Thymus (tissue), 11 donors: ENCODE measurements at regions not wholly inside any gene's neighbourhood (a gene's known extent, or its start where the extent isn't known, plus 50 kb on each side); places are given as distances from the start of the nearest gene placed in this dataset.

Source experiments
- DNase-seq, 9 donors: peaks; one replicate each; pipeline ENCODE4 v3.0.0-alpha.2; 2013; ENCODE audit warnings: low spot score in 9 of 9, low read depth in 6 of 9, missing footprints in 1 of 9
- H3K27ac ChIP-seq, 2 donors: one replicate each; pipeline ENCODE4 v1.5.1; 2013; ENCODE audit warnings: control low read depth in 1 of 2, low read depth in 1 of 2, low read length in 1 of 2, mild to moderate bottlenecking in 1 of 2, moderate library complexity in 1 of 2
- H3K27me3 ChIP-seq, 2 donors: one replicate each; pipeline ENCODE4 v1.5.1; 2013; ENCODE audit warnings: low read length in 1 of 2; ENCODE audit not compliant: control insufficient read depth in 2 of 2, insufficient read depth in 1 of 2
- H3K36me3 ChIP-seq, 2 donors: one replicate each; pipeline ENCODE4 v1.5.1; 2013; ENCODE audit warnings: low read length in 1 of 2, mild to moderate bottlenecking in 1 of 2, moderate library complexity in 1 of 2; ENCODE audit not compliant: control insufficient read depth in 2 of 2, insufficient read depth in 2 of 2
- H3K4me1 ChIP-seq, 2 donors: one replicate each; pipeline ENCODE4 v1.5.1; 2013; ENCODE audit warnings: low read length in 2 of 2; ENCODE audit not compliant: control insufficient read depth in 2 of 2, insufficient read depth in 2 of 2
- H3K4me3 ChIP-seq, 2 donors: one replicate each; pipeline ENCODE4 v1.5.1; 2013; ENCODE audit warnings: low read length in 2 of 2, control low read depth in 1 of 2, mild to moderate bottlenecking in 1 of 2
- H3K9me3 ChIP-seq, 2 donors: one replicate each; pipeline ENCODE4 v1.5.1; 2013; ENCODE audit warnings: low read length in 1 of 2, mild to moderate bottlenecking in 1 of 2; ENCODE audit not compliant: control insufficient read depth in 2 of 2, insufficient read depth in 1 of 2
- WGBS: extraction: QIAGEN DNeasy Blood & Tissue Kit; methylation state at CpG from one replicate; pipeline ENCODE4 v1.1.7; 2013; 5-methylcytosine and 5-hydroxymethylcytosine counted together
- donor health status: healthy.

DNA sequence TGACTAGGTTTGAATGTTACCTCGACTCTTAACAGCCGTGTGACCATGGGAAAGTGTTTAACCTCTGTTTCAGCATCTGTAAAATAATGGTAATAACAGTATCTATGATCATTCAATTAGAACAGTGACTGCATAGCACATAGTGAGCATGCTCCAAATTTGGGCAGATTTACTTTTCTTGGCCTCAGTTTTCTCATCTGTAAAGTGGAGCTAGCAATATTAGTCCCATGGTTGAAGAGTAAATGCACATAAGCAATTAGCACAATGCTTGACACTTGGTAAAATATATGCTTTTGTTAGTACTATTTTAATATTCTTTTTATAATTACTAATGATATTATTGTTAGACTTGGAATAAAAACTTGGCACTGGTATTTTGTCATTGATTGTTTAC lies 66.4 kb upstream of the TANC1 start:
- Histone ChIP-seq H3K4me1 (peaks cover 0 to 3% of the 10 kb centered on the region in 2 donors), H3K36me3 (no peaks in the 10 kb centered on the region)
- no peak for DNase-seq

DNA sequence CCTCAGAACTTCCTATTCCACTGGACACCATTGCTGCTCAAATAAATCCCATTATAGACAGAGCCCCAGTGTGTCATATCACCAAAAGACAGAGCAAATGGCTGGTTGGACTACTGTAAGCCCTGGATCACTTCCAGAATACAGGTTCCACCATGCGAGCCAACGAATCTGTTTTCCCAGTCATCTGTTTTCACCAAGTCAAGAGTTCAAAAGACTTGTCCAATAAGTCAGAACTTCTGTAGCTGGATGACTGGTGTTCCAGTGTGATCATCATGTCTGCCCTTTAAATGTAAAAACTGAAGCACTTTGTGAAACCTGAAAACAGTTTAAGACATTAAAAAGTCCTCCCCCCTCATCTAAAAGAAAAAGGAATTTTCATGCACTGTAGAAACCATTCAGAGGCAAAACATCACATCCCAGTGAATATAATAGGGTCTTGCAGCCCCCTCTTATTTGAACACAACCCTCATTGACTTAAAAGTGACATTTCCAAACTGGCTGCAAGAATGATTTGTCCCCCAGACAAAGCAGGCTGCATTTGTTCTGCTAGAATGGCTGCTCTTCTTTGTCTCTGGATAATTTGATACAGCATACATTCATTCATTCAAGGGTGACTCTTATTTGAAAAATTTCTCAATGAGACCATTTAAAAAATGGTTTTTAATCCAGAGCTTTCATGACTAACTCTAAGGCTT lies 64.6 kb upstream of the TANC1 start:
- DNase-seq, result no peak
- peaks cover 0 to 3% of the 10 kb centered on the region in 2 donors for H3K4me1 ChIP-seq
- 97% methylated on average over 2 of the region's 2 CpGs for WGBS
- H3K27ac ChIP-seq, result no peak overlapping the region
- H3K36me3 ChIP-seq, result no peaks in the 10 kb centered on the region
- H3K9me3 ChIP-seq, result no peaks in the 10 kb centered on the region
- no peaks in the 10 kb centered on the region for H3K27me3 ChIP-seq
- no peak overlapping the region for H3K4me3 ChIP-seq

More for the DNA sequence above, 66.4 kb upstream of the TANC1 start:
- no peaks in the 10 kb centered on the region for H3K9me3 ChIP-seq
- H3K27ac ChIP-seq, result no peak overlapping the region
- WGBS, result 98% methylated on average over 2 of the region's 2 CpGs
- H3K4me3 ChIP-seq, result no peak overlapping the region
- no peaks in the 10 kb centered on the region for H3K27me3 ChIP-seq

DNA sequence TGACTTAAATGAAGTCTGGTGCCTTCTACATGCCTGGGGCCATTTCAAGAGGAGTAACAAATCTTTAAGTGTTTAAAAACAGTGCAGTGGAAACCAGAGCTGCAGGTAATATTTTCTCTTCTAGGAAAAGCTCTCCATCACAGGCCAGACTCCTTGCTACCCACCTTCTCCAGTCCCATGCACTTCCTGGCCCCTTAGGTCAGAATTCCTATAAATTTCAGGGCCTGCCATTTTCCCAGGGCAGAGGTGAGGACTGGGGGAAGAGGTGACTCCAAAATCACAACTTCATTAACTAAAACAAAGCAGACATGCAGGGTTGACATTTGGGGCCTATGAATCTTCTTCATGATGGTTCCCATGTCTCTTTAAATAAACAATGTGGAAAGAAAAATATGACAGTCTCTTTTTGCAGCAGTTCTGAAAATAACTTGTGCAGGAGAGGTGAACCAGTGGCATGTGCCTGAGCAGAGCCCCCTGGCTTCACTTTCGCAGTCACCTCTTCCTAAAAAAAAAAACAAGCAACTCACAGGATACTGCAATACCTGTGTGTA lies 63.7 kb upstream of the TANC1 start:
- no peak for DNase-seq
- H3K9me3 ChIP-seq, result no peaks in the 10 kb centered on the region
- no peak overlapping the region for H3K4me3 ChIP-seq
- no peaks in the 10 kb centered on the region for H3K27me3 ChIP-seq
- H3K27ac ChIP-seq, result no peak overlapping the region
- peaks cover 0 to 3% of the 10 kb centered on the region in 2 donors for H3K4me1 ChIP-seq
- WGBS, result 95% methylated on average over 1 of the region's 1 CpG
- H3K36me3 ChIP-seq, result no peaks in the 10 kb centered on the region

DNA sequence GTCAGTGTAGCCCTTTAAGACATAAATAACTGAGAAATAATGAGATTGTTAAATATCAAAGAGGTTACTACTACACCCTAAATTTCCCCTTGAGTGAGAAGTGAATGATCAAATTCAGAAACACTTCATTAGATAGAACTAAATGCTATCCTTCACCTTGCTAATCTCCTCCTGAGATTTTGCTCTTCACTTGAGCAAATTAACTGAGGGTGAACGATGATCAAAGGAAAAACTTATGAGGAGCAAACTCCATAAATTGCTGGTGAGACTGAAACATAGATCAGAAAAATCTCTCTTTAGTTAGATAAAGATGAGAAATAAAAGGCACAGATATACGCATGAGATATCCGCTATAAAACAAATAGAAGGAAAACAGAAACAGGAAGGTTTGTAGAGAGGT lies 63.1 kb upstream of the TANC1 start:
- H3K27ac ChIP-seq, result no peak overlapping the region
- H3K9me3 ChIP-seq, result no peaks in the 10 kb centered on the region
- H3K27me3 ChIP-seq, result no peaks in the 10 kb centered on the region
- DNase-seq, result no peak
- WGBS, result 98% methylated on average over 3 of the region's 3 CpGs
- no peaks in the 10 kb centered on the region for H3K36me3 ChIP-seq
- peaks cover 0 to 3% of the 10 kb centered on the region in 2 donors for H3K4me1 ChIP-seq
- no peak overlapping the region for H3K4me3 ChIP-seq

DNA sequence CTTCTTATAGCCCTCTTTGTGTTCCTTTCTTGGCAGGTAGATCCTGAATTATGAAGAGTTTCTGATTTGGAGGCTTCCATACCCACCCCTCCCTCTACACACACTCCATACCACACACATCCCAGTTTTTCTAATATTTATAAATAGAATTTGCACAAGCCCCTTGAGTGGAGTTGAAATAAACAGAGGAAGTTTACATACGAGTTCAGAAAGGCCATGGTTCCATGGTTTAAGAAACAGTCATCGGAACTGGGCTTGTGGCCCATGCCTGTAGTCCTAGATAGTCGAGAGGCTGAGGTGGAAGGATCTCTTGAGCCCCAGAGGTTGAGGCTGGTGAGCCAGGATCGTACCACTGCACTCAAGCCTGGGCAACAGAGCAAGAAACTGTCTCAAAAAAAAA lies 62.7 kb upstream of the TANC1 start:
- WGBS, result 95% methylated on average over 4 of the region's 4 CpGs
- Histone ChIP-seq H3K9me3 (no peaks in the 10 kb centered on the region), H3K4me3 (no peak overlapping the region), H3K27me3 (no peaks in the 10 kb centered on the region), H3K27ac (no peak overlapping the region), H3K4me1 (peaks cover 0 to 3% of the 10 kb centered on the region in 2 donors), H3K36me3 (no peaks in the 10 kb centered on the region)
- DNase-seq, result no peak

DNA sequence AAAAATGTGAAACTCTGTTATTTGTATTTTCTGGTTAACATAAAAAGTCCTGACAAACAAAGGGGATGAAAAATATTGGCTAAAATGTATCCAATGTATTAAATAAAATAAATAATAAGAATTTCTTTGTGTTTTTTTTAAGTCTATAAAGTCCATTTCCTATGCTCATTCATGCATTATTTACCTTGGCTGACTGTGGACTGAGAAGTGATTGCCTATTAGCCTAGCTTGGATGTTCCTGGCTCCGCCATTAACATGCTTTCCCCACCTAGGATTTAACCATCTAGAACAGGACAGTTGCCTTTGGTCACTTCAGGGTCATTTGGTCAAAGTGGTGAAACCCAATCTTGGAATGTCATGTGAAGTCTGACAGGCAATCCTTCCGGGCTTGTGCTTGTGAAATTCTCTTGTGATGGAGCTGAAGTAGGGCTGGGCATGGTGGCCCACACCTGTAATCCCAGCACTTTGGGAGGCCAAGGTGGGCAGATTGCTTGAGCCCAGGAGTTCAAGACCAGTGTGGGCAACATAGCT lies 60.4 kb upstream of the TANC1 start:
- Histone ChIP-seq H3K36me3 (no peaks in the 10 kb centered on the region), H3K27me3 (no peaks in the 10 kb centered on the region), H3K27ac (no peak overlapping the region), H3K4me1 (peaks cover 0 to 3% of the 10 kb centered on the region in 2 donors), H3K9me3 (no peaks in the 10 kb centered on the region), H3K4me3 (no peak overlapping the region)
- DNase-seq, result no peak
- WGBS, result 96% methylated on average over 2 of the region's 2 CpGs

DNA sequence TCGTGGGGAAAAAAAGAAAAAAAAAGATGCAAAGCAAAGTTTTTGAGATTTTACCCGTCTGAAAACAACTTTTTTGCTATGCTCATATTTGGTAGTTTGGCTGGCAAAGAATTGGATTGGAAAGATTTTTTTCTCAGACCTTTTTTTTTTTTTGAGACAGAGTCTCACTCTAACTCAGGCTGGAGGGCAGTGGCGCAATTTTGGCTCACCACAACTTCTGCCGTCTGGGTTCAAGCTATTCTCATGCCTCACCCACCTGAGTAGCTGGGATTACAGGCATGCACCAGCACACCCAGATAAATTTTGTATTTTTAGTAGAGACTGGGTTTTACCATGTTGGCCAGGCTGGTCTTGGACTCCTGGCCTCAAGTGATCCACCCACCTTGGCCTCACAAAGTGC lies 56.3 kb upstream of the TANC1 start:
- Histone ChIP-seq H3K4me3 (no peak overlapping the region), H3K36me3 (no peaks in the 10 kb centered on the region), H3K9me3 (no peaks in the 10 kb centered on the region), H3K27me3 (no peaks in the 10 kb centered on the region), H3K4me1 (no peaks in the 10 kb centered on the region), H3K27ac (no peak overlapping the region)
- no peak for DNase-seq
- WGBS, result 72% methylated on average over 4 of the region's 4 CpGs

DNA sequence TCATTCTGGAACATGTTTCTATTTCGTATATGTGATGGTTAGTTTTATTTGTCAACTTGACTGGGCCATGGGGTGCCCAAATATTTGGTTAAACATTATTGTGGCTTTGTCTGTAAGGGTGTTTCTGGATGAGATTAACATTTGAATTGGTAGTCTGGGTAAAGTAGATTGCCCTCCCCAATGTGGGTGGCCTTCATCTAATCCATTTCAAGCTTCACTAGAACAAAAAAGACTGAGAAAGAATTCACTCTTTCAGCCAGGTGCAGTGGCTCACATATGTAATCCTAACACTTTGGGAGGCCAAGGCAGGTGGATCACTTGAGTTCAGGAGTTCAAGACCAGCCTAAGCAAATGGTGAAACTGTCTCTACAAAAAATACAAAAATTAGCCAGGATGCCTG lies 55.7 kb upstream of the TANC1 start:
- WGBS, result 100% methylated on average over 1 of the region's 1 CpG
- Histone ChIP-seq H3K4me3 (no peak overlapping the region), H3K36me3 (no peaks in the 10 kb centered on the region), H3K9me3 (no peaks in the 10 kb centered on the region), H3K27ac (no peak overlapping the region), H3K4me1 (no peaks in the 10 kb centered on the region), H3K27me3 (no peaks in the 10 kb centered on the region)
- no peak for DNase-seq

DNA sequence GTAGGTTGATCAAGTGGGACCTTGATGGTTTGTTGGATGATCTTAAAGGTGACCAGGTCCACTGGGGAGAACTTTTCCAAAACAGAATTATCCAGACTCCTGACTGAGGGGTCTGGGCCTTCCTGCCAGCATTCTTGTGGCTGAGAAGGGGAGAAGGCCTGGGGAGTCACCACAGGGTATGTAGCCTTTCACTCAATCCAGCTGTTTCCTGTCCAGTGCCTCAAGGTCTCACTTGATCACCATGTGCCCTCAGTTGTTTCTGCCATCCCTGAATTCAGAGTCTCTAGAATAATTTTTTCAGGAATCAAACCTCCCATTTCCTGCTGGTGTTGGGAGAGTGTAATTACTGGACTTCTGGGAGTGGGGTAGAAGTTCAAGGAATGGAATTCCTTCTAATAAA lies 54.4 kb upstream of the TANC1 start:
- Histone ChIP-seq H3K9me3 (no peaks in the 10 kb centered on the region), H3K27me3 (no peaks in the 10 kb centered on the region), H3K36me3 (no peaks in the 10 kb centered on the region), H3K4me1 (no peaks in the 10 kb centered on the region), H3K4me3 (no peak overlapping the region), H3K27ac (no peak overlapping the region)
- DNase-seq, result no peak
